Esophagus mucosa (tissue), 1 donor: ENCODE measurements at regions not wholly inside any gene's neighbourhood (a gene's known extent, or its start where the extent isn't known, plus 50 kb on each side); places are given as distances from the start of the nearest gene placed in this dataset.
"Not testable (repeated sequence)": the region's sequence is repeated elsewhere in the genome, so short reads cannot be mapped to it uniquely, and the experiment has no call there.

Experiments used
- ATAC-seq: fragments of 200-7000 bp; cut with Tn5 transposase; one replicate; pipeline ENCODE4 v1.9.1; 2020
- donor health status: DM: yes; HTN: yes; CAD: no.

GRCh38 chr11:96707273-96707672 is 317.5 kb downstream of the JRKL start:
- ATAC-seq = no peak

DNA sequence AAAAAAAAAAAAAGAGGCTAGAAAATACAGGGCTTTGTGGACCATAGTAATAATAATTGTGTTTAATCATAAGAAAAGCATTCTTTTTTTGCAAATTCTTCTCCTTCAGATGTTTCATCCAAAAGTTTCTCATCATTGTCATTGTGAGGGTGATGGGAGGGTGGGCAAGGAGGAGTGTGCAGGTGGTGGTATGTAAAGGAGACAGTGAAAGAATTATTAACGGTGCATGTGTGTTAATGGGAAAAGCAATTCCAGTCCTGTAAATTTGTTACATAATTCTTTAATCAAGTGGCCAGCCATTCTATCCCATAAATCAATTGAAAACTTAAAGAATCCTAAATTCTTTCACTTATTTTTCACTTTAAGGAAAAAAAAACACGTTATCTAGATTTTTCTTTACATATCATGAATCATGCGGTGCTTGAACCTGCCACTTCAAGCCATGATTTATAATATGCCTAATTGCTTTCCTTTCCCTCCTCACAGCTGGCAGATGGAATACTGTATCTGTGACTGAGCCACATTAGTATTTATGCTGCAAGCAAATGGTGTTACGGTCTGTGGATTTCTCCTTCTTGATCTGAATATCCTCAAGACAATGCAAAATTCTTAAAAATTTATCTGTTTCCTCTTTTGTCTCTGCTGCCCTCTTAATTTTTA is 318.5 kb downstream of the JRKL start:
- no peak for ATAC-seq

GRCh38 chr11:96713301-96713700 is 323.5 kb downstream of the JRKL start:
- no peak for ATAC-seq

DNA sequence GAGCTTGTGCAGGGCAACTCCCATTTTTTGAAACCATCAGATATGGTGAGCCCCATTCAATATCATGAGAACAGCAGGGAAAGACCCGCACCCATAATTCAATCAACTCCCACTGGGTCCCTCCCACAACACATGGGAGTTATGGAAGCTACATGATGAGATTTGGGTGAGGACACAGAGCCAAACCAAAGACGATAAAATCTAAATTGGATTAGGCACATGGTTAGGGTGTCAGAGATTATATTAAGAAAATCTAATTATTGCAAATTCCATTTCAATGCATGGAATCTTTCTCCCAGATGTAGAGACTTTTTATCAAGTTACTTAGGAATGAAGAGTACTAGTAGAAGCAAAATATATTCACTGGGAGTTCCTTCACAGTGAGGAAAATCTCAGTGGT is 324.9 kb downstream of the JRKL start:
- ATAC-seq = no peak

- ATAC-seq = no peak
Observed at GRCh38 chr11:96715208-96715607, 325.4 kb downstream of the JRKL start.

DNA sequence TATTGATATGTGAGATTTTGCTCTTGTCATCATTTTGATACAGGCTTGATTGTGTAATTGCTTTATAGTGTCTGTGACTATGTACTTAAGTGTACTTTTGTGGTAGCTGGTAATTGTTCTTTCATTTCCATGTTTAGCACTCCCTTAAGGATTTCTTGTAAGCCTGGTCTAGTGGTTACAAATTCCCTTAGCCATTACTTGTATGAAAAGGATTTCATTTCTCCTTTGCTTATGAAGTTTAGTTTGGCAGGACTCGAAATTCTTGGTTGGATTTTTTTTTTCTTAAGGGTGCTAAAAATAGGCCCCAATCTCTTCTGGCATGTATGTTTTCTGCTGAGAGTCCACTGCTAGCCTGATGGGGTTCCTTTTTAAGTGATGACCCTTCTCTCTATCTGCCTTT is 346.8 kb downstream of the JRKL start:
- ATAC-seq = no peak

DNA sequence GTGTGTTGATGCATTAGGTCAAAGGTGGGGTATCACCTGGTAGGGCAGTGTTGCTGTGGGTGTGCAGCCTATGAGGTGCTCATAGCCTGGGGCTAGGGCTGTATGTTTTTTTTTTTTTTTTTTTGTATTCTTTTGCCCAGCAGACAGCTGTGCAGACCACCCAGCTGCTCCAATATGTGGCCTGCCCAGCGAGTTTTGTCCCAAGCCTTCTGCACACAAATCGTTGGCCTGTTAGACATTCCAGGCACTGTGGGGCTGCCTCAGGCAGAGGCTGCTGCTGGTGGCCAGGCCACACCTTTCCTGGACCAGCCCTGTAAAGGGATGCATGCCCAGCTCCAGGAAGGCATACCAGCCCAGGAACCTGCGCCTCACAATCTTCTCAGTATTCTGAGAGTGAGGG is 348.5 kb downstream of the JRKL start:
- ATAC-seq = no peak

- ATAC-seq = no peak
Observed at GRCh38 chr11:96741068-96741467, 351.3 kb downstream of the JRKL start.

- ATAC-seq = no peak
Observed at GRCh38 chr11:96744697-96745096, 354.9 kb downstream of the JRKL start.

DNA sequence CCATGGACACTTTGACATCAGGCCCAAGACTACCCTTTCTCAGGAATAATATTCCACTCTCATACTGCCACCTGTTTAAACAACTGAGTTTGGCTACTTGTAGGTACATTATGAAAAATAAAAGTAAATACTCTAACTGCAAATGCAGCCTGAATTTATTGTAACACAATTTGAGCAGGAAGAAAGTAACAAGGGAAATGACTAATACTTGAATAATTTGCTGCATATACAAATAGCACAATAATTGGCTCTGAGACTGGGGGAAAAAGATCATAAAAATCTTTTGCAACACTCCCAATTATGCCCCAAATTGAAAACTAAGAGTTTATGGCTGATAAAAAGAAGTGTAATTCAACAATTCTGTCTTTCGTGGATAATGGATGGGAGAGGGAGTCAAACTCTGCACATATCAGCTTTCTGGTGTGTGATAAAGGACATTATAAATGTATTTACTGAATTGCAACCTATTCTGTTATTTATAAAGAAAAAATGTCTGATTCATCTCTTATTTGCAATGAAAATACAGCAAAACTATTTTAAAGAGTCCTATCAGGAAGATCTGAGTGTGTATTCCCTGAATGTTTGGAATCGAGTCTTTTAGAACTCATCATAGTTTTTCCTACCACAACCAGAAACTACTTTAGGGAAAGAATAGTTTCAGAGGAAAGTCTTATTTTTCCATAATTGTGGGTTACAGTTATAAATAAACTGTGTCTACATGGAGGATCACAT is 359.0 kb downstream of the JRKL start:
- no peak for ATAC-seq

GRCh38 chr11:96751807-96752206 is 362.0 kb downstream of the JRKL start:
- not testable (repeated sequence) for ATAC-seq

- ATAC-seq = no peak
Observed at GRCh38 chr11:96752221-96752620, 362.4 kb downstream of the JRKL start.

DNA sequence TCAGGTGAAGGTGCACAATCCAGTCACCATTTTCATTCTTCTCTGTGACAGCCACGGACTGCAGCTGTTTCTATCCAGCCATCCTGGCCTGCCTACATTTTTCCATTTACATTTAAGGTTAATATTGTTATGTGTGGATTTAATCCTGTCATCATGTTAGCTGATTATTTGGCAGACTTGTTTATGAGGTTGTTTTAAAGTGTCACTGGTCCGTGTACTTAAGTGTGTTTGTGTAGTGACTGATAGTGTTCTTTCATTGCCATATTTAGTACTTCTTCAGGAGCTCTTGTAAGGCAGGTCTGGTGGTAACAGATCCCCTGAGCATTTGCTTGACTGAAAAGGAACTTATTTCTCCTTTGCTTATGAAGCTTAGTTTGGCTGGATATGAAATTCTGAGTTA is 364.2 kb downstream of the JRKL start:
- no peak for ATAC-seq

GRCh38 chr11:96755209-96755608 is 365.4 kb downstream of the JRKL start:
- ATAC-seq = no peak

DNA sequence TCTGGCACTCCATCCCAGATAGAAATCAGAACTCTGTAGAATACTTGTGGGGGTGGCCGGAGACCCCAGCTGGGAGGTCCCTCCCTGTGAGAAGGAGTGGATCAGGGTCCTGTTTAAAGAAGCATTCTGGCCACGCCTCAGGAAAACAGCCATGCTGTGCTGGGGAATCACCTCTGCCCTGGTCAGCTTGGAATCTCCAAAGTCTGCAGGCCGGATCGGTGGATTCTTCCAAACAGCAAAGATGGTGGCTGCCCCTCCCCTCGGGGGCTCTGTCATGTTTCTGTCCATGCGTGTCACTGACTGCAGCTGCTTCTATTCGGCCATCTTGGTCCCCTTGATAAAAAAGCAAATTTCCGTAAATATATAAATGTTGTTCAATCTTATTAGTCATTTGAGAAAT is 365.9 kb downstream of the JRKL start:
- ATAC-seq = no peak

- no peak for ATAC-seq
Observed at GRCh38 chr11:96758957-96759356, 369.1 kb downstream of the JRKL start.

- ATAC-seq = no peak
Observed at GRCh38 chr11:96760306-96760705, 370.5 kb downstream of the JRKL start.

DNA sequence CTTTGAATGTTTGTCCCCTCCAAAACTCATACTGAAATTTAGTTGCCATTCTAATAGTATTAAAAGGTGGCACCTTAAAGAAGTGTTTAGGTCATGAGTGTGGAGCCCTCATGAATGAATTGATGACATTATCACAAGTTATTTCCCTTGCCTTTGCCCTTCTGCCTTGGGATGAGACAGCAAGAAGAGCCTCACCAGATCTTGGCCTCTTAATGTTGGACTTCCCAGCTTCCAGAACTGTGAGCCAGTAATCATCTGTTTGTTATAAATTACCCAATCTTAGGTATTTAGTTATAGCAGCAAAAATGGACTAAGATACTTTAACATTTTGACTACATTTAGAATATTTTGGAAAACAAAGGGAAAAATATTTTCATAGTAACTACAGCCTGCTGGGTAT is 371.0 kb downstream of the JRKL start:
- ATAC-seq = no peak

- no peak for ATAC-seq
Observed at GRCh38 chr11:96761451-96761850, 371.6 kb downstream of the JRKL start.

DNA sequence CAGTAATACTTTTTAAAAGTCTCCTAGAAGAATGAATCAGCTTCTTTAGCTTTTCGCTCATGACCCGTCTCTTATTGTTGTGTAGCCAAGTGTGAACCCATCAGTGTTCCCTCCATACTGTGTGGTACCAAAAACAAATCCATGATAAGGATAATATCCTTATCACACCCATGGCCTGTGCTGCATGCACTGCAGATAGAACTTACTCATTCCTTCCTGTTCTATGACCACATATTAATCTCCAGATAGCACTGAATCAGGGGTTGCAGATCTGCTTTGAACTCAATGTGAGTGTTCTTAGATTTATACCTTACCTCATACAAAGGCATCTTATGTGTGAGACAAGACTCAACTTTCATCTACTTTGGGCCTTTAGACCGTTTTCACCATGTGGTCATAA is 373.4 kb downstream of the JRKL start:
- no peak for ATAC-seq

DNA sequence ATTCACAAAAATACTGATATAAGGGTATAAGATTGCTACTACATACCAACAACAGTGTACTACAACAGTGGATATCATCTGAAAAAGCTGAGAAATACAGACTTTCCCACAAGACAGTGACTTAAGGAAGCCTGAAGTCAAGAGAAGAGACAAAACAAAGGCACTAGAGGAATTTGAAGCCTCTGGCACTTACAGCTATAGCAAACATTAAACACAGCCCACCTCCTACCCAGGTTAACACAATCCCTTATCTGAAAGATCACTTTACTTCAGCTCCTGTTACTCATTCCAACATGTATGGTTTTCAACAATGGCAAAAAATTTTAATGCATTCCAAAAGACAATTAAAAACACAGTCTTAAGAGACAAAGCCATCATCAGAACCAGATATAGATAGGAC is 388.5 kb downstream of the JRKL start:
- ATAC-seq = no peak

GRCh38 chr11:96779030-96779429 is 389.2 kb downstream of the JRKL start:
- no peak for ATAC-seq

DNA sequence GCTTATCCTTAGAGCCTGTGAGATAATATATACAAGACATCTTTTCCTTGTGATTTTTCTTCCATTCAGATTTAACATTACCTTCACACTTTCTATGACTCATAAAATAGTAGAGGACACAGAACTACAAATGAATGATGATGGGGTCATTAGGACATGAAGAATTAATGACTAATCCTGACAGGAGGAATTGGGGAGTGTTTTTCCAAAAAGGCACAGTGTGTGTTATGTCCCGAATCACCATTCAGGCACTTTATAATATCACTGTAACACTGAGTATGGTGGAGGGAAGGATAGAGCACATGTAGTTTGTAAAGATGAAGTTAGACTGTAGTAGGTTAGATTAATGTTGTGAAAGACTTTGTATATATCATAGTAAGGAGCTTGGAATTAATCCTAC is 391.3 kb downstream of the JRKL start:
- no peak for ATAC-seq

- ATAC-seq = no peak
Observed at GRCh38 chr11:96782632-96783031, 392.8 kb downstream of the JRKL start.

DNA sequence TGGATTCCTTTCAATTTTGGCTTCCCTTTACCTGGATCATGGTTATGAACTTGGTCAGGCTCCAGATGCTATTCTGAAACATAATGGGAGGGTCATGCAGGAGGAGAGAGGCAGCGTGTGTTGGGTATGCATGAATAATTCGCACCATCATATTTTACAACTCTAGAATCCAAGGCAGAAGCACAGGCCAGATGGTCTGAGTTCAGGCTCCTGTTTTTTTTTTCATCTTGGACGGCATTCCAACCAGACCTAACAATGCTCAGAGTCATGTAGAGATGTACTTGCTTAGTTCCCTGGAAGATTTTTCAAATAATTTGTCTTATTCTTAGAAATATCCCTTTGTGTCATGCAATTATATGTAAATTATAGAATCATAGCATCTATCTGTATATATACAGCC is 393.5 kb downstream of the JRKL start:
- no peak for ATAC-seq
